OCI-LY3 (cell line): ENCODE measurements at regions not wholly inside any gene's neighbourhood (a gene's known extent, or its start where the extent isn't known, plus 50 kb on each side); places are given as distances from the start of the nearest gene placed in this dataset.

Experiments used
- EZH2phosphoT487 ChIP-seq: fragments of 200-600 bp; shearing (Covaris generic); IDR thresholded peaks from 2 replicates; pipeline ENCODE4 v1.6.1; 2018; ENCODE audit warnings: antibody characterized with exemption, mixed run types, low read depth
- TF ChIP-seq, protein P1 (sequence below): fragments of 200-600, 300-600 bp; sonication (generic); IDR thresholded peaks from 2 replicates; pipeline ENCODE4 v1.5.1; 2014; ENCODE audit warnings: antibody characterized with exemption, low read length, low read depth

DNA sequence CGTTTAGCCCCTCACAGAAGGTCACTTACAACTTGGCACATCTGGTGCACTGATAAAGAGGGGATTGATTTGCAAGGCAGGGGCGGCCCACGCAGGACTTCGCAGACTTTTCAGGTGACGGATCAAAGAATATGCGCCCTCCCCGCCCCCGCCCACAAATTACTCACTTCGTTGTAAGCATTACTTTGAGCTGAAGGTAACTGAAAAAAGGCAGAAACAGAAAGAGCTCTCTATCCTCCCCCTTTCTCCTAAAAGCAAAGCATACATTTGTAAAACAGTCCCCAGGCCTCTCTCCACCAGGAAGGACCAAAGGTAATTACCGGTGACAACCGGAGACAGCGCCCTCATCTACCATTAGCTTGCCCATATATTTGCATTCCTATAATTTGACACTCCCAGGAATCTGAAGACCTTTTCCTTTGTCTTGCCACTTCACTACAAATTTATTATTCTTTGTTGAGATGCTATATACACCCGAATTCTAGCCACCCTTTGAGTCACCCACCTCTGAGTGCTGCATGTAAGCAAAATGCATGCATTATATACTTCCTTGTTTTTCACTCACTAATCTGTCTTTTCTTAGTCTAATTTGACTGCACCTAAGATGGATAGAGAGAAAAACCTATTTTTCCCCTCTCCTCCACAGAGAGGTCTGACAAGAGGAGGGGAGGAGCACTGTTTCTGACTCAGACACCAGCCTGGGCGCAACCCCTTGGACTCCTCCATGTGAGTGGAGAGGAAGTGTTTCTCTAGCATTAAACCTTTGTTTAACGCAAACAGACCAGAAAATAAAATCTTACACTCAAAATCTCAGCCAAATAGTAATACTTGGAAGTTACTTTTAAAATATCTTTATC lies 74.7 kb upstream of the SPIN1 start:
- TF ChIP-seq, protein P1, sequence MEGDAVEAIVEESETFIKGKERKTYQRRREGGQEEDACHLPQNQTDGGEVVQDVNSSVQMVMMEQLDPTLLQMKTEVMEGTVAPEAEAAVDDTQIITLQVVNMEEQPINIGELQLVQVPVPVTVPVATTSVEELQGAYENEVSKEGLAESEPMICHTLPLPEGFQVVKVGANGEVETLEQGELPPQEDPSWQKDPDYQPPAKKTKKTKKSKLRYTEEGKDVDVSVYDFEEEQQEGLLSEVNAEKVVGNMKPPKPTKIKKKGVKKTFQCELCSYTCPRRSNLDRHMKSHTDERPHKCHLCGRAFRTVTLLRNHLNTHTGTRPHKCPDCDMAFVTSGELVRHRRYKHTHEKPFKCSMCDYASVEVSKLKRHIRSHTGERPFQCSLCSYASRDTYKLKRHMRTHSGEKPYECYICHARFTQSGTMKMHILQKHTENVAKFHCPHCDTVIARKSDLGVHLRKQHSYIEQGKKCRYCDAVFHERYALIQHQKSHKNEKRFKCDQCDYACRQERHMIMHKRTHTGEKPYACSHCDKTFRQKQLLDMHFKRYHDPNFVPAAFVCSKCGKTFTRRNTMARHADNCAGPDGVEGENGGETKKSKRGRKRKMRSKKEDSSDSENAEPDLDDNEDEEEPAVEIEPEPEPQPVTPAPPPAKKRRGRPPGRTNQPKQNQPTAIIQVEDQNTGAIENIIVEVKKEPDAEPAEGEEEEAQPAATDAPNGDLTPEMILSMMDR: no peak
- TF ChIP-seq EZH2phosphoT487: no peak
